ENCODE measurements at regions not wholly inside any gene's neighbourhood (a gene's known extent, or its start where the extent isn't known, plus 50 kb on each side); places are given as distances from the start of the nearest gene placed in this dataset.

- no peaks in the 10 kb centered on the region for H3K27me3 ChIP-seq (ENCODE audit: control insufficient read depth, insufficient read depth, low read length)
- H3K9me3 ChIP-seq (replicated peaks; ENCODE audit: control insufficient read depth, low read depth, low read length) = no peaks in the 10 kb centered on the region
- H3K36me3 ChIP-seq (ENCODE audit: control insufficient read depth, insufficient read depth, low read length) = no peaks in the 10 kb centered on the region
- no CpG with 5 or more reads among the region's 2 CpGs for WGBS (ENCODE audit: insufficient coverage)
- H3K4me1 ChIP-seq (ENCODE audit: control insufficient read depth, insufficient read depth, low read length) = peaks cover 2% of the 10 kb centered on the region
- H3K4me3 ChIP-seq (ENCODE audit: low read length) = no peak overlapping the region
- H3K27ac ChIP-seq (ENCODE audit: low read length) = no peak overlapping the region
- no peak for DNase-seq
Observed at GRCh38 chr15:50824514-50824913, 59.0 kb upstream of the SPPL2A start.

- no CpG with 5 or more reads among the region's 3 CpGs for whole genome bisulfite sequencing (ENCODE audit: insufficient coverage)
- Histone ChIP-seq H3K9me3 (replicated peaks; ENCODE audit: control insufficient read depth, low read depth, low read length) (no peaks in the 10 kb centered on the region), H3K27ac (ENCODE audit: low read length) (no peak overlapping the region), H3K36me3 (ENCODE audit: control insufficient read depth, insufficient read depth, low read length) (no peaks in the 10 kb centered on the region), H3K4me1 (ENCODE audit: control insufficient read depth, insufficient read depth, low read length) (no peaks in the 10 kb centered on the region), H3K27me3 (ENCODE audit: control insufficient read depth, insufficient read depth, low read length) (no peaks in the 10 kb centered on the region), H3K4me3 (ENCODE audit: low read length) (no peak overlapping the region)
- DNase-seq = no peak
Observed at GRCh38 chr15:50823281-50823680, 57.8 kb upstream of the SPPL2A start.

GRCh38 chr15:50821476-50821875, 56.0 kb upstream of the SPPL2A start:
- WGBS (ENCODE audit: insufficient coverage) = 100% methylated on average over 2 of the region's 3 CpGs
- Histone ChIP-seq H3K4me3 (ENCODE audit: low read length) (no peak overlapping the region), H3K27me3 (ENCODE audit: control insufficient read depth, insufficient read depth, low read length) (no peaks in the 10 kb centered on the region), H3K36me3 (ENCODE audit: control insufficient read depth, insufficient read depth, low read length) (no peaks in the 10 kb centered on the region), H3K27ac (ENCODE audit: low read length) (no peak overlapping the region), H3K9me3 (replicated peaks; ENCODE audit: control insufficient read depth, low read depth, low read length) (no peaks in the 10 kb centered on the region), H3K4me1 (ENCODE audit: control insufficient read depth, insufficient read depth, low read length) (no peaks in the 10 kb centered on the region)
- DNase-seq = no peak

GRCh38 chr15:50820808-50821382, 55.4 kb upstream of the SPPL2A start:
- Histone ChIP-seq H3K9me3 (replicated peaks; ENCODE audit: control insufficient read depth, low read depth, low read length) (no peaks in the 10 kb centered on the region), H3K36me3 (ENCODE audit: control insufficient read depth, insufficient read depth, low read length) (no peaks in the 10 kb centered on the region), H3K4me1 (ENCODE audit: control insufficient read depth, insufficient read depth, low read length) (no peaks in the 10 kb centered on the region), H3K27ac (ENCODE audit: low read length) (no peak overlapping the region), H3K4me3 (ENCODE audit: low read length) (no peak overlapping the region), H3K27me3 (ENCODE audit: control insufficient read depth, insufficient read depth, low read length) (no peaks in the 10 kb centered on the region)
- 100% methylated on average over 1 of the region's 6 CpGs for WGBS (ENCODE audit: insufficient coverage)
- no peak for DNase-seq

- no peak for DNase-seq
- H3K36me3 ChIP-seq (ENCODE audit: control insufficient read depth, insufficient read depth, low read length) = no peaks in the 10 kb centered on the region
- H3K9me3 ChIP-seq (replicated peaks; ENCODE audit: control insufficient read depth, low read depth, low read length) = no peaks in the 10 kb centered on the region
- no peak overlapping the region for H3K27ac ChIP-seq (ENCODE audit: low read length)
- no peaks in the 10 kb centered on the region for H3K4me1 ChIP-seq (ENCODE audit: control insufficient read depth, insufficient read depth, low read length)
- H3K4me3 ChIP-seq (ENCODE audit: low read length) = no peak overlapping the region
- H3K27me3 ChIP-seq (ENCODE audit: control insufficient read depth, insufficient read depth, low read length) = no peaks in the 10 kb centered on the region
Observed at GRCh38 chr15:50819344-50819743, 53.8 kb upstream of the SPPL2A start.

GRCh38 chr15:50815958-50816590, 50.6 kb upstream of the SPPL2A start:
- DNase-seq = no peak
- Histone ChIP-seq H3K27me3 (ENCODE audit: control insufficient read depth, insufficient read depth, low read length) (no peaks in the 10 kb centered on the region), H3K27ac (ENCODE audit: low read length) (no peak overlapping the region), H3K4me3 (ENCODE audit: low read length) (no peak overlapping the region), H3K4me1 (ENCODE audit: control insufficient read depth, insufficient read depth, low read length) (no peaks in the 10 kb centered on the region), H3K36me3 (ENCODE audit: control insufficient read depth, insufficient read depth, low read length) (no peaks in the 10 kb centered on the region), H3K9me3 (replicated peaks; ENCODE audit: control insufficient read depth, low read depth, low read length) (no peaks in the 10 kb centered on the region)
- 96% methylated on average over 3 of the region's 5 CpGs for whole genome bisulfite sequencing (ENCODE audit: insufficient coverage)
